Parathyroid adenoma (tissue), 2 donors: ENCODE measurements at regions not wholly inside any gene's neighbourhood (a gene's known extent, or its start where the extent isn't known, plus 50 kb on each side); places are given as distances from the start of the nearest gene placed in this dataset.

ENCODE experiments used
- H2AFZ ChIP-seq: fragments of 300-600 bp; sonication (generic); one replicate; pipeline ENCODE4 v1.7.0; 2017; ENCODE audit warnings: antibody characterized with exemption, mild to moderate bottlenecking
- H3K27ac ChIP-seq: fragments of 300-600 bp; sonication (generic); one replicate; pipeline ENCODE4 v1.7.0; 2017
- H3K27me3 ChIP-seq: fragments of 300-600 bp; sonication (generic); one replicate; pipeline ENCODE4 v1.7.0; 2017; ENCODE audit warnings: low read length; ENCODE audit not compliant: control insufficient read depth, insufficient read depth
- H3K36me3 ChIP-seq: fragments of 300-600 bp; sonication (generic); one replicate; pipeline ENCODE4 v1.7.0; 2017; ENCODE audit warnings: low read length; ENCODE audit not compliant: control insufficient read depth, insufficient read depth
- H3K4me1 ChIP-seq: fragments of 300-600 bp; sonication (generic); one replicate; pipeline ENCODE4 v1.7.0; 2017; ENCODE audit warnings: control low read depth
- H3K4me2 ChIP-seq: fragments of 300-600 bp; sonication (generic); one replicate; pipeline ENCODE4 v1.7.0; 2017; ENCODE audit warnings: low read length
- H3K4me3 ChIP-seq: fragments of 300-600 bp; sonication (generic); one replicate; pipeline ENCODE4 v1.7.0; 2017; ENCODE audit warnings: low read depth, low read length
- H3K79me2 ChIP-seq: fragments of 300-600 bp; sonication (generic); one replicate; pipeline ENCODE4 v1.7.0; 2017; ENCODE audit warnings: control low read depth
- H3K9ac ChIP-seq: fragments of 300-600 bp; sonication (generic); one replicate; pipeline ENCODE4 v1.7.0; 2017; ENCODE audit warnings: mild to moderate bottlenecking
- H3K9me3 ChIP-seq: fragments of 300-600 bp; sonication (generic); one replicate; pipeline ENCODE4 v1.7.0; 2017; ENCODE audit warnings: low read length; ENCODE audit not compliant: control insufficient read depth
- CTCF ChIP-seq: fragments of 300-600 bp; sonication (generic); IDR thresholded peaks from one replicate; pipeline ENCODE4 v1.7.0; 2017; ENCODE audit warnings: antibody characterized with exemption, mild to moderate bottlenecking
- donor health status: primary hyperparathyroidism.

GRCh38 chr2:238987352-238987981 is 139.6 kb downstream of the TWIST2 start:
- Histone ChIP-seq H3K79me2 (no peaks in the 10 kb centered on the region), H3K9ac (no peak overlapping the region), H3K9me3 (no peaks in the 10 kb centered on the region), H3K4me2 (no peak overlapping the region), H3K36me3 (no peaks in the 10 kb centered on the region), H3K27me3 (no peaks in the 10 kb centered on the region), H3K4me1 (no peaks in the 10 kb centered on the region), H3K27ac (no peak overlapping the region), H3K4me3 (no peak overlapping the region), H2AFZ (no peak overlapping the region)
- TF ChIP-seq CTCF: no peak

- H2AFZ ChIP-seq: no peak overlapping the region
- H3K79me2 ChIP-seq: no peaks in the 10 kb centered on the region
- no peak overlapping the region for H3K4me2 ChIP-seq
- no peak overlapping the region for H3K9ac ChIP-seq
- H3K27me3 ChIP-seq: no peaks in the 10 kb centered on the region
- H3K27ac ChIP-seq: no peak overlapping the region
- no peaks in the 10 kb centered on the region for H3K36me3 ChIP-seq
- no peaks in the 10 kb centered on the region for H3K4me1 ChIP-seq
- no peak overlapping the region for H3K4me3 ChIP-seq
- TF ChIP-seq CTCF: no peak
- H3K9me3 ChIP-seq: no peaks in the 10 kb centered on the region
These were observed 140.2 kb downstream of the TWIST2 start for GRCh38 chr2:238988105-238988504.

GRCh38 chr2:238988752-238989151 is 140.9 kb downstream of the TWIST2 start:
- Histone ChIP-seq H3K9ac (no peak overlapping the region), H2AFZ (no peak overlapping the region), H3K4me2 (no peak overlapping the region), H3K9me3 (no peaks in the 10 kb centered on the region), H3K27me3 (no peaks in the 10 kb centered on the region), H3K36me3 (no peaks in the 10 kb centered on the region), H3K4me1 (no peaks in the 10 kb centered on the region), H3K4me3 (no peak overlapping the region), H3K27ac (no peak overlapping the region), H3K79me2 (no peaks in the 10 kb centered on the region)
- TF ChIP-seq CTCF: no peak

GRCh38 chr2:238989484-238989883 is 141.6 kb downstream of the TWIST2 start:
- Histone ChIP-seq H2AFZ (no peak overlapping the region), H3K27ac (no peak overlapping the region), H3K4me3 (no peak overlapping the region), H3K9ac (no peak overlapping the region), H3K4me2 (no peak overlapping the region), H3K4me1 (no peaks in the 10 kb centered on the region), H3K36me3 (no peaks in the 10 kb centered on the region), H3K79me2 (no peaks in the 10 kb centered on the region), H3K27me3 (no peaks in the 10 kb centered on the region), H3K9me3 (no peaks in the 10 kb centered on the region)
- TF ChIP-seq CTCF: no peak

DNA sequence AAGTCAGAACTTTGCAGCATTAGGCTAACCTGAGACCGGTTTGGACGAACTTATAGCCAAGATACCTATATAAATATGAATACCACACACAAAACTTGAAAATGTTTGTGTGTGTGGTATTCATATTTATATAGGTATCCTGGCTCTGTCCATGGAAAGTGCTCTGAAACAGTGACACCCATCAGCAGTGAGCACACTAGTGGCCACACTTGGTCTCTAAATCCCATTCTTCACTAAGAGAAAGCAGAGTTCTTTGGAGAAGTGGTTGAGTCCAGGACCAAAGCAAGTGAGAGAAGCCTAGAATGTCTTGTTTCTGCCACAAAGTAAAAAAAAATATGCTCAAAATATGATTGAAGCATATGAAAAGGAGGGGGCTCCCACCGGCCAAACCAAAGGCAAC is 146.5 kb downstream of the TWIST2 start:
- no peak overlapping the region for H3K4me3 ChIP-seq
- no peaks in the 10 kb centered on the region for H3K4me1 ChIP-seq
- no peaks in the 10 kb centered on the region for H3K27me3 ChIP-seq
- no peak overlapping the region for H3K27ac ChIP-seq
- no peak overlapping the region for H3K4me2 ChIP-seq
- H3K9ac ChIP-seq: no peak overlapping the region
- no peak for TF ChIP-seq CTCF
- H2AFZ ChIP-seq: no peak overlapping the region
- no peaks in the 10 kb centered on the region for H3K9me3 ChIP-seq
- no peaks in the 10 kb centered on the region for H3K36me3 ChIP-seq
- H3K79me2 ChIP-seq: no peaks in the 10 kb centered on the region
